ENCODE measurements at regions not wholly inside any gene's neighbourhood (a gene's known extent, or its start where the extent isn't known, plus 50 kb on each side); places are given as distances from the start of the nearest gene placed in this dataset.

GRCh38 chr10:128853537-128853936 lies 613.5 kb upstream of the MGMT start:
- H3K9me3 Mint-ChIP-seq = no peaks in the 10 kb centered on the region
- H3K27ac Mint-ChIP-seq = no peak overlapping the region
- no peak overlapping the region for H3K4me3 Mint-ChIP-seq
- no peaks in the 10 kb centered on the region for H3K36me3 Mint-ChIP-seq (ENCODE audit: low read depth)
- no peaks in the 10 kb centered on the region for H3K4me1 Mint-ChIP-seq
- ATAC-seq (replicated peaks) = no peak
- H3K27me3 Mint-ChIP-seq = no peaks in the 10 kb centered on the region

- ATAC-seq (replicated peaks) = no peak
- H3K36me3 Mint-ChIP-seq (ENCODE audit: low read depth) = no peaks in the 10 kb centered on the region
- no peak overlapping the region for H3K27ac Mint-ChIP-seq
- H3K27me3 Mint-ChIP-seq = no peaks in the 10 kb centered on the region
- H3K9me3 Mint-ChIP-seq = no peaks in the 10 kb centered on the region
- H3K4me1 Mint-ChIP-seq = no peaks in the 10 kb centered on the region
- no peak overlapping the region for H3K4me3 Mint-ChIP-seq
Observed at GRCh38 chr10:128854204-128854603, 612.8 kb upstream of the MGMT start.

- no peaks in the 10 kb centered on the region for H3K36me3 Mint-ChIP-seq (ENCODE audit: low read depth)
- no peak overlapping the region for H3K4me3 Mint-ChIP-seq
- H3K9me3 Mint-ChIP-seq = no peaks in the 10 kb centered on the region
- H3K27me3 Mint-ChIP-seq = no peaks in the 10 kb centered on the region
- no peak for ATAC-seq (replicated peaks)
- no peaks in the 10 kb centered on the region for H3K4me1 Mint-ChIP-seq
- no peak overlapping the region for H3K27ac Mint-ChIP-seq
Observed at GRCh38 chr10:128854963-128855362, 612.1 kb upstream of the MGMT start.

GRCh38 chr10:128855618-128856428 lies 611.2 kb upstream of the MGMT start:
- no peaks in the 10 kb centered on the region for H3K4me1 Mint-ChIP-seq
- H3K27me3 Mint-ChIP-seq = peaks cover under 1% of the 10 kb centered on the region
- H3K36me3 Mint-ChIP-seq (ENCODE audit: low read depth) = no peaks in the 10 kb centered on the region

GRCh38 chr10:128859738-128860386 lies 607.2 kb upstream of the MGMT start:
- no peak overlapping the region for H3K4me3 Mint-ChIP-seq
- H3K36me3 Mint-ChIP-seq (ENCODE audit: low read depth) = no peaks in the 10 kb centered on the region
- H3K27me3 Mint-ChIP-seq = peaks cover 6% of the 10 kb centered on the region
- H3K9me3 Mint-ChIP-seq = no peaks in the 10 kb centered on the region
- ATAC-seq (replicated peaks) = no peak
- no peak overlapping the region for H3K27ac Mint-ChIP-seq
- H3K4me1 Mint-ChIP-seq = no peaks in the 10 kb centered on the region

More at GRCh38 chr10:128855618-128856428, 611.2 kb upstream of the MGMT start:
- no peak for ATAC-seq (replicated peaks)
- H3K27ac Mint-ChIP-seq = no peak overlapping the region
- no peak overlapping the region for H3K4me3 Mint-ChIP-seq
- no peaks in the 10 kb centered on the region for H3K9me3 Mint-ChIP-seq

GRCh38 chr10:128860574-128860973 lies 606.5 kb upstream of the MGMT start:
- Mint-ChIP-seq H3K4me1 (no peaks in the 10 kb centered on the region), H3K27ac (no peak overlapping the region), H3K4me3 (no peak overlapping the region), H3K9me3 (no peaks in the 10 kb centered on the region), H3K36me3 (ENCODE audit: low read depth) (no peaks in the 10 kb centered on the region), H3K27me3 (peaks cover 6% of the 10 kb centered on the region)
- ATAC-seq (replicated peaks) = no peak

GRCh38 chr10:128861018-128861901 lies 605.8 kb upstream of the MGMT start:
- ATAC-seq (replicated peaks) = no peak
- Mint-ChIP-seq H3K9me3 (no peaks in the 10 kb centered on the region), H3K4me3 (no peak overlapping the region), H3K4me1 (no peaks in the 10 kb centered on the region), H3K27ac (no peak overlapping the region), H3K27me3 (peaks cover 6% of the 10 kb centered on the region), H3K36me3 (ENCODE audit: low read depth) (no peaks in the 10 kb centered on the region)

GRCh38 chr10:128863411-128863810 lies 603.6 kb upstream of the MGMT start:
- H3K27ac Mint-ChIP-seq = no peak overlapping the region
- H3K4me1 Mint-ChIP-seq = no peaks in the 10 kb centered on the region
- H3K4me3 Mint-ChIP-seq = no peak overlapping the region
- H3K27me3 Mint-ChIP-seq = peaks cover 6% of the 10 kb centered on the region
- H3K36me3 Mint-ChIP-seq (ENCODE audit: low read depth) = no peaks in the 10 kb centered on the region
- H3K9me3 Mint-ChIP-seq = no peaks in the 10 kb centered on the region
- no peak for ATAC-seq (replicated peaks)

GRCh38 chr10:128863823-128864405 lies 603.1 kb upstream of the MGMT start:
- no peaks in the 10 kb centered on the region for H3K36me3 Mint-ChIP-seq (ENCODE audit: low read depth)
- no peaks in the 10 kb centered on the region for H3K4me1 Mint-ChIP-seq
- H3K4me3 Mint-ChIP-seq = no peak overlapping the region
- no peak overlapping the region for H3K27ac Mint-ChIP-seq
- no peaks in the 10 kb centered on the region for H3K9me3 Mint-ChIP-seq
- ATAC-seq (replicated peaks) = no peak
- peaks cover 6% of the 10 kb centered on the region for H3K27me3 Mint-ChIP-seq

- no peak overlapping the region for H3K4me3 Mint-ChIP-seq
- H3K27me3 Mint-ChIP-seq = peaks cover 6% of the 10 kb centered on the region
- H3K4me1 Mint-ChIP-seq = no peaks in the 10 kb centered on the region
- H3K9me3 Mint-ChIP-seq = no peaks in the 10 kb centered on the region
- no peak for ATAC-seq (replicated peaks)
- H3K27ac Mint-ChIP-seq = no peak overlapping the region
- no peaks in the 10 kb centered on the region for H3K36me3 Mint-ChIP-seq (ENCODE audit: low read depth)
Observed at GRCh38 chr10:128864554-128865295, 602.3 kb upstream of the MGMT start.

- Mint-ChIP-seq H3K27ac (no peak overlapping the region), H3K4me3 (no peak overlapping the region), H3K9me3 (no peaks in the 10 kb centered on the region), H3K27me3 (peaks cover 6% of the 10 kb centered on the region), H3K4me1 (no peaks in the 10 kb centered on the region), H3K36me3 (ENCODE audit: low read depth) (no peaks in the 10 kb centered on the region)
- no peak for ATAC-seq (replicated peaks)
Observed at GRCh38 chr10:128865436-128866195, 601.4 kb upstream of the MGMT start.

GRCh38 chr10:128866551-128866950 lies 600.5 kb upstream of the MGMT start:
- H3K27ac Mint-ChIP-seq = no peak overlapping the region
- no peaks in the 10 kb centered on the region for H3K9me3 Mint-ChIP-seq
- H3K27me3 Mint-ChIP-seq = no peaks in the 10 kb centered on the region
- H3K36me3 Mint-ChIP-seq (ENCODE audit: low read depth) = no peaks in the 10 kb centered on the region
- no peak overlapping the region for H3K4me3 Mint-ChIP-seq
- ATAC-seq (replicated peaks) = no peak
- H3K4me1 Mint-ChIP-seq = no peaks in the 10 kb centered on the region

GRCh38 chr10:128867210-128867609 lies 599.8 kb upstream of the MGMT start:
- Mint-ChIP-seq H3K4me1 (no peaks in the 10 kb centered on the region), H3K36me3 (ENCODE audit: low read depth) (no peaks in the 10 kb centered on the region), H3K4me3 (no peak overlapping the region), H3K27ac (no peak overlapping the region), H3K9me3 (no peaks in the 10 kb centered on the region), H3K27me3 (no peaks in the 10 kb centered on the region)
- no peak for ATAC-seq (replicated peaks)
